HL-60 (cell line): ENCODE measurements at regions not wholly inside any gene's neighbourhood (a gene's known extent, or its start where the extent isn't known, plus 50 kb on each side); places are given as distances from the start of the nearest gene placed in this dataset.
A peak's percentile ranks its signal among the peaks of the same experiment; 100 is the strongest.

Experiments
- DNase-seq, 2 experiments: peaks; one replicate each; pipeline ENCODE4 v3.0.0-alpha.2; 2010 to 2020; ENCODE audit warnings: low read depth in 1 of 2, low spot score in 1 of 2
- H3K27ac ChIP-seq: fragments of 250-450 bp; sonication (Bioruptor Pico); replicated peaks from 2 replicates; pipeline ENCODE4 v1.5.1; 2020; ENCODE audit warnings: mild to moderate bottlenecking, moderate library complexity
- H3K27me3 ChIP-seq: fragments of 250-450 bp; sonication (Bioruptor Pico); 2 replicates; pipeline ENCODE4 v1.5.1; 2021; ENCODE audit warnings: mild to moderate bottlenecking, moderate library complexity; ENCODE audit not compliant: insufficient read depth, poor library complexity, severe bottlenecking
- H3K4me3 ChIP-seq: replicated peaks from 2 replicates; pipeline ENCODE4 v1.5.1; 2011; ENCODE audit warnings: mild to moderate bottlenecking, control low read depth, low read length; ENCODE audit not compliant: insufficient read depth
- CTCF ChIP-seq: IDR thresholded peaks from one replicate; pipeline ENCODE4 v1.5.1; 2011; ENCODE audit warnings: low read length, control low read depth, inconsistent platforms; ENCODE audit not compliant: insufficient read depth
- GABPA ChIP-seq: IDR thresholded peaks from 2 replicates; pipeline ENCODE4 v1.6.1; 2012; ENCODE audit warnings: low read depth
- POLR2AphosphoS5 ChIP-seq: IDR thresholded peaks from 2 replicates; pipeline ENCODE4 v1.6.1; 2012; ENCODE audit warnings: low read depth
- REST ChIP-seq: IDR thresholded peaks from 2 replicates; pipeline ENCODE4 v1.6.1; 2012; ENCODE audit warnings: low read depth; ENCODE audit not compliant: insufficient replicate concordance
- SPI1 ChIP-seq: IDR thresholded peaks from 2 replicates; pipeline ENCODE4 v1.6.1; 2012; ENCODE audit warnings: low read depth, mild to moderate bottlenecking, borderline replicate concordance

DNA sequence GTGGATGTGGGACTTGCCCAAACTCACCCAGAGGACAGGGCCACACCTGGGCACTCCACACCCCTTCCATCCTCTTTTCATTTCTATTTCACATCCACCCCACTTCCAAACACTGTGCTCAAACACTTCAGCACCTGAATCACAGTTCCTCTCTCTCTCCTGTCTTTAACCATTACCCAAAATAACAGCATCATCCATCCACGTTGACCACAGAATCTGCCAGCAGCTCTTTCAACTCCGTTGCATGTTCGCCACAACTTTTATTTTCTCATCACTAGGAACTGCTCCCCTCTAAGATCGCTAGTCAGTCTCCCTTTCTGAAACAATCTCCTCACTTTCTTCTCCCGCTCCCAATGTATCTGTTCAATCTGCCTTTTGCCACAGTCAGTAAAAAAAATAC lies 121.6 kb upstream of the HNRNPA3 start:
- Histone ChIP-seq H3K4me3 (no peak overlapping the region), H3K27ac (no peak overlapping the region), H3K27me3 (no peaks in the 10 kb centered on the region)
- TF ChIP-seq CTCF (no peak), SPI1 (no peak), POLR2AphosphoS5 (no peak), GABPA (no peak), REST (no peak)
- DNase-seq: no peak

GRCh38 chr2:177093371-177093770 lies 119.2 kb upstream of the HNRNPA3 start:
- H3K27ac ChIP-seq: no peak overlapping the region
- H3K27me3 ChIP-seq: no peaks in the 10 kb centered on the region
- no peak for DNase-seq
- no peak overlapping the region for H3K4me3 ChIP-seq
- TF ChIP-seq POLR2AphosphoS5: no peak
- no peak for TF ChIP-seq GABPA
- TF ChIP-seq SPI1: no peak
- TF ChIP-seq CTCF: no peak
- no peak for TF ChIP-seq REST

DNA sequence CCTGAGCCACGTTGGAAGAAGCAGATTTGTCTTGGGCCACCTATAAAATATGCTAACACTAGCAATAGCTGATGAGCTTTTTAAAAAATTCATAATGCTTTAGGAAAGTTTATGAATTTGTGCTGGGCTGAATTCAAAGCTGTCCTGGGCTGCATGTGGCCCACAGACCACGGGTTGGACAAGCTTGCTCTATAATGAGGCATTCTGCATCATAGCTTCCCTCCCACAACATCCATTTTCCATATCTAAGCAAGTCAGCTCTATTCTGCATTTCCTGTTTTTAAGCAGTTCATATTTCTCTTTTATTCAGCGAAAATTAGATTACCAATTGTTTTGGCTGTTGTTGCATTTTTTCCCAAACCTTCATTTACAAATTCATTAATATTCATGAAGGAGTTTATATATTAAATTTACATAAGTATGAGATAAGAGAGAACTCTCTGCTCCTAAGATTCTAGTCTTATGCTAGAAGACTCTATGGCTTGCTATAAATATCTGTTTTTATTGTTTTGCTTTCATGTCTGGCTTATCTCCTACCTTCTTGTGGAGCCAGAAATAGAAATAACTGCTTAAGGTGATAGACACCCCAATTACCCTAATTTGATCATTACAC lies 114.5 kb upstream of the HNRNPA3 start:
- Histone ChIP-seq H3K27me3 (no peaks in the 10 kb centered on the region), H3K27ac (no peak overlapping the region), H3K4me3 (no peak overlapping the region)
- DNase-seq: no peak
- TF ChIP-seq REST (no peak), GABPA (no peak), POLR2AphosphoS5 (no peak), SPI1 (peak; percentile 18; the same call in 1 of the 2 replicates), CTCF (no peak)
